ENCODE measurements at regions not wholly inside any gene's neighbourhood (a gene's known extent, or its start where the extent isn't known, plus 50 kb on each side); places are given as distances from the start of the nearest gene placed in this dataset.
A peak's percentile ranks its signal among the peaks of the same experiment; 100 is the strongest.

- peak; percentile 62 for TF ChIP-seq CTCF (conservative IDR thresholded peaks at IDR 0.05; ENCODE audit: low read depth, low read length)
- no peak overlapping the region for H3K4me3 ChIP-seq (ENCODE audit: low read depth, low read length)
- DNase-seq (ENCODE audit: low read depth): no peak
Measured at GRCh38 chr12:128190614-128191013, 76.4 kb upstream of the TMEM132C start.

DNA sequence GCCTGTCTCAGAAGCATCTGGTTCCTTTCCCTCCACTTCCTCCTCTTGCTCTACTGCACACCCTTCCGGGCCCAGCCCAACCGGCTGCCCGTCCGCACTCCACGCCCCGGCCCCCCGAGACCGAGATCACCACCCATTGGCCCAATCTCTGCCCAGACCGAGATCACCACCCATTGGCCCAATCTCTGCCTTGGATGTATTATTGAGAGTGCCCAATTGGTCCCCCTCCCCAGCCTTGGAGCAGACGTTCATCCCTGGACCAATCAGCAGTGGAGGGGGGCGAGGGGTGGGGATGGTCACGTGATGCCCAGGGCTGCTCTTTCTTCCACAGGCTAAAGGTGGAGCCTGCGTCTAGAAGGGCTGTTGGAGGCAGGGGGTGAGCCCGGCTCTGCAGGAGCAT, 75.6 kb upstream of the TMEM132C start:
- no peak for DNase-seq (ENCODE audit: low read depth)
- TF ChIP-seq CTCF (conservative IDR thresholded peaks at IDR 0.05; ENCODE audit: low read depth, low read length): no peak
- H3K4me3 ChIP-seq (ENCODE audit: low read depth, low read length): no peak overlapping the region

DNA sequence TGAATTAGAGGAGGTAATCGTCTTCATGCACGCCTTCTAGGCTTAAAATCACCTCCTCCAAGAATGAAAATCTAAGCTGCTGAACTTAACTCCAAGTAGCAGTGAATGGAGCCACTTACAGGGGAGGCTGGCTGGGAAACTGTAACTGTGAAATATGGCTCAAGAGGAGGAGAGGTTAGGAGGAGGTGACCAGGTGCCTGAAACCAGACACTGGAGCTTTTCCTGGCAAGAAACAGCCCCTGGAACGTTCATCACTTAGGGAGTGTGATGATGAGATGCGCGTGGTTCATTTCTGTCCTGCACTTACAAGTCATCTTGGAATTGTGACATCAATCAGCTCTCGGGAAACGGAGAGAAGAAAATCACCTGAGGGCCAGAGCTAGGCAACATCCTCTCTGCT, 62.3 kb upstream of the TMEM132C start:
- no peak for DNase-seq (ENCODE audit: low read depth)
- no peak overlapping the region for H3K4me3 ChIP-seq (ENCODE audit: low read depth, low read length)
- no peak for TF ChIP-seq CTCF (conservative IDR thresholded peaks at IDR 0.05; ENCODE audit: low read depth, low read length)

DNA sequence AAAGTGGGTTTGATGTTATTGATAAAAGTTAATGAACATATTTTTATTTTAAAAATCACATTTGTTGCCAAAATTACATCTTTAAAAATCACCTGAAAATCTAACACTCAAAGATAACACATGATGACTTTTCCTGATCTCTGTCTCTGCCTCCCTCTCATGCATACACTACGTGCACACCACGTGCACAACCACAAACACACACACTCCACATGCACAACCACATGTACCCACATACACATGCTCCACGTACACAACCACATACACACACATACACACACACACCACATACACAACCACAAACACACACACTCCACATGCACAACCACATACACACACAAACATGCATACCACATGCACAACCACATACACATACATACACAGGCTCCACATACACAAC, 61.8 kb upstream of the TMEM132C start:
- no peak overlapping the region for H3K4me3 ChIP-seq (ENCODE audit: low read depth, low read length)
- DNase-seq (ENCODE audit: low read depth): no peak
- TF ChIP-seq CTCF (conservative IDR thresholded peaks at IDR 0.05; ENCODE audit: low read depth, low read length): no peak

GRCh38 chr12:128205758-128206157, 61.2 kb upstream of the TMEM132C start:
- no peak for DNase-seq (ENCODE audit: low read depth)
- no peak for TF ChIP-seq CTCF (conservative IDR thresholded peaks at IDR 0.05; ENCODE audit: low read depth, low read length)
- no peak overlapping the region for H3K4me3 ChIP-seq (ENCODE audit: low read depth, low read length)
